Peyer's patch (tissue), 4 donors: ENCODE measurements at regions not wholly inside any gene's neighbourhood (a gene's known extent, or its start where the extent isn't known, plus 50 kb on each side); places are given as distances from the start of the nearest gene placed in this dataset.

Experiments
- CTCF ChIP-seq, 6 experiments: fragments of 450-650 bp in 4 of 6; fragments of 200-600 bp in 2 of 6; sonication (generic) in 1 of 6; IDR thresholded peaks; one replicate each; pipeline ENCODE4 v1.5.1; 2017 to 2019; ENCODE audit warnings: antibody characterized with exemption in 6 of 6, mild to moderate bottlenecking in 3 of 6, moderate library complexity in 1 of 6
- POLR2A ChIP-seq, 2 donors: fragments of 450-650 bp; IDR thresholded peaks; one replicate each; pipeline ENCODE4 v1.5.1; 2017; ENCODE audit warnings: antibody characterized with exemption in 2 of 2, mild to moderate bottlenecking in 2 of 2, moderate library complexity in 2 of 2

DNA sequence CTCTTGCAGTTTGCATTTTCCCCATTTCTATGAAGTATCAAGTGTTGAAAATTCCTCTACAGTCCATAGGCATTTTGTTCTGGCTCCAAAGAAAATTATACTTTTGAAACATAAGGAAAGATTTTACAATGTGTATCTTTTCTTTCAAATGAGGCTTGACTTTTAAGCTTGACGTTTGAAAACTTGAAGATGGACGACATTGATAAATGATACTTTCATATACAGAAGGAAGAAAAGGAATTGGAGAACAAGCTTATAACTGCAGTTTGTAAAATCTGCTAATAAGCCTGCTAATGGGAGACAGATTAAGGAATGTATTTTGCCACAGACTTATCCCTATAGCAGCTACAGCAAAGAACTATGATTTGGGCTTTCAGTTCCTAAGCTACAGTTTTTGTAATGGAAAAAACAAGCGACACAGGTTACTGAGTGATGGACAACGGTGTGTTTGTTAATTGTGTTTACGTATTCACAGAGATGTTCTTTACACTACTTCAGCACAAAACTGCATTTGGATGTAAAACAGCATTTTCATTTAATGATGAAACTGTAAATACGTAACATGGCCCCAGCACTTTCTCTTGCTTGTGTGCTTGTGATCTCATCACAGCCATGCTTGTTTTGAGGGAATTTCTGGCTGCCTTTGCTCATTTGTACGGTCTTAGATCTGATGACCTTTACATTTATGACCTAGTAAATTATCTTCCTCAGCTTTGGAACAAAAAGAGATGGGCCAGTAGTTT, 83.2 kb upstream of the FAT1 start:
- TF ChIP-seq CTCF (IDR thresholded peaks at IDR 0.05) (no peak), POLR2A (IDR thresholded peaks at IDR 0.05) (no peak)
